ENCODE measurements at regions not wholly inside any gene's neighbourhood (a gene's known extent, or its start where the extent isn't known, plus 50 kb on each side); places are given as distances from the start of the nearest gene placed in this dataset.

DNA sequence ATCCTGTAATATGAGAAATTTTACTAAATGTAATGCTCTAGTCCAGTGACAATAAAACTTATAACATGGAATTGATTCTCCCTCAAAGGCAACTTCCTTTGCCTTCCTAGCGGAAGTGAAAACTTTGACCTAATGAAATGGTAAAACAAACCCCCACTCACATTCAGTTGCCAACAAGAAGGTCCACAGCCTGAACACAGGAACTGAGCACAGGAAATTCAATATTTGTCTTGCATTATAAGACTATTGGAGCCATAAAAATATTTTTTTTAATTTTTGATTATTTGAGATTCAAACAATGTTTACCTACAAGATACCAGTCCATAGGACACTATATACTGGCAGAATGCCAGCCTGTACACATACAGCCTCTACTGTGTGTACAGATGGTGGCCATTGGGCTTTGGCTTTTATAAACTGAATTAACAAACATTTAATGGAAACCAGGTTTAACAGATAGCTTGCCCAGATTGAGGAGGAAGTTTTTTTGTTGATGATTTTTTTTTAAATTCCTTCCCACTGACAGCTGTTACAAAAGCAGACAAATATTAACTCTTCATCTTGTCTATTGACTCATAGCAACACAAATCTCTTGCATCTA lies 481.5 kb upstream of the JAG1 start:
- no peak overlapping the region for H2AFZ ChIP-seq (ENCODE audit: low read length)
- no peaks in the 10 kb centered on the region for H3K79me2 ChIP-seq (ENCODE audit: insufficient read depth, low read length)
- intact Hi-C loops (cut with micrococcal nuclease; ENCODE audit: unreplicated experiment) (no loop called here), in situ Hi-C loops (cut with HindIII; ENCODE audit: extremely low pct_ligation_motif_present, low pct_unique_long_range_greater_than_20kb) (no loop called here)
- no peaks in the 10 kb centered on the region for H4K20me1 ChIP-seq (ENCODE audit: insufficient read depth, low read length)
- no peaks in the 10 kb centered on the region for H3K36me3 ChIP-seq (replicated peaks in 1 of 2; ENCODE audit: control insufficient read depth in 1 of 2, insufficient read depth in 2 of 2, low read length in 2 of 2)
- no peak for FAIRE-seq
- no peak overlapping the region for H3K9ac ChIP-seq (ENCODE audit: insufficient read depth, low read depth, low read length)
- ATAC-seq, result no peak
- H3K9me3 ChIP-seq (ENCODE audit: low read length), result no peaks in the 10 kb centered on the region
- no peak overlapping the region for H3K27ac ChIP-seq (ENCODE audit: extremely low read length, insufficient read depth, low read length)
- ChIA-PET POLR2A (no interaction called here), CTCF (ENCODE audit: low intra/inter-chr PET ratio, low total read pairs) (no interaction called here)
- H3K27me3 ChIP-seq (ENCODE audit: control insufficient read depth in 1 of 2, insufficient read depth in 2 of 2, low read length in 2 of 2), result no peaks in the 10 kb centered on the region; a peak in 1 of 5 replicates
- H3K4me3 ChIP-seq (replicated peaks in 1 of 3; ENCODE audit: insufficient read depth in 1 of 3, low read depth in 2 of 3, low read length in 3 of 3), result no peak overlapping the region
- no peak for DNase-seq (ENCODE audit: low spot score)
- no peaks in the 10 kb centered on the region for H3K4me1 ChIP-seq (ENCODE audit: insufficient read depth, low read length)
- BruUV-seq (replicated peaks), result no TSS peak
- no peak overlapping the region for H3K4me2 ChIP-seq (ENCODE audit: low read depth, low read length)
- TF ChIP-seq GABPA (IDR thresholded peaks at IDR 0.05; ENCODE audit: low read depth, low read length) (no peak), GABPA (CRISPR knock-in tag; IDR thresholded peaks at IDR 0.05; ENCODE audit: low read depth) (peak; percentile 33; the same call in 1 of the 2 replicates), ZNF720 (CRISPR knock-in tag; IDR thresholded peaks at IDR 0.05) (no peak)
- 2% methylated on average over 1 of the region's 1 CpG for WGBS (ENCODE audit: low lambda C conversion rate)

DNA sequence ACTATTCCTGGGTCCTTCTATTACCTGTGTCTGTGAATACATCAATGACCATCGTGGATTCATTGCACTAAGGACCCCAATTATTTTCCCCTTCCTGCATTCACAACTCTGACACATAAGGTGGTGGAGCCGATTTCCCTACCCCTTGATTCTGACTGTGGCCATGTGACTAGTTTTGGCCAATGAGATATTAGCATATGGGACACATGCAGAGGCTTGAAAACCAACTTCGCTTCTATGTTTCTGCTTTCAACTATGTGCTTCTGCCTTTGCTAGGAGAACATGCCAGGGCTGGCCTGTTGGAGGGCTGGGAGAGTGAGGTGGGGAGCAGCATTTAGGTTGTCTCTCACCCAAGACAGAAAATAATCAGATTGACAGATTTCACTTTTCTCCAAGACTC lies 483.1 kb upstream of the JAG1 start:
- Histone ChIP-seq H3K9ac (ENCODE audit: insufficient read depth, low read depth, low read length) (no peak overlapping the region), H3K9me3 (ENCODE audit: low read length) (no peaks in the 10 kb centered on the region), H3K27ac (ENCODE audit: extremely low read length, insufficient read depth, low read length) (no peak overlapping the region), H3K4me2 (ENCODE audit: low read depth, low read length) (no peak overlapping the region), H3K79me2 (ENCODE audit: insufficient read depth, low read length) (no peaks in the 10 kb centered on the region), H3K4me1 (ENCODE audit: insufficient read depth, low read length) (no peaks in the 10 kb centered on the region), H3K4me3 (replicated peaks in 1 of 3; ENCODE audit: insufficient read depth in 1 of 3, low read depth in 2 of 3, low read length in 3 of 3) (no peak overlapping the region), H3K36me3 (replicated peaks in 1 of 2; ENCODE audit: control insufficient read depth in 1 of 2, insufficient read depth in 2 of 2, low read length in 2 of 2) (no peaks in the 10 kb centered on the region), H2AFZ (ENCODE audit: low read length) (no peak overlapping the region), H3K27me3 (ENCODE audit: control insufficient read depth in 1 of 2, insufficient read depth in 2 of 2, low read length in 2 of 2) (no peaks in the 10 kb centered on the region; a peak in 1 of 5 replicates), H4K20me1 (ENCODE audit: insufficient read depth, low read length) (no peaks in the 10 kb centered on the region)
- ATAC-seq (no peak), DNase-seq (ENCODE audit: low spot score) (no peak), FAIRE-seq (no peak)
- ChIA-PET POLR2A (no interaction called here), CTCF (ENCODE audit: low intra/inter-chr PET ratio, low total read pairs) (no interaction called here)
- BruUV-seq (replicated peaks), result no TSS peak
- 5% methylated on average over 3 of the region's 3 CpGs for WGBS (ENCODE audit: low lambda C conversion rate)
- TF ChIP-seq ZNF83 (CRISPR knock-in tag; IDR thresholded peaks at IDR 0.05; ENCODE audit: borderline replicate concordance), result no peak
- TF ChIP-seq, protein P1, sequence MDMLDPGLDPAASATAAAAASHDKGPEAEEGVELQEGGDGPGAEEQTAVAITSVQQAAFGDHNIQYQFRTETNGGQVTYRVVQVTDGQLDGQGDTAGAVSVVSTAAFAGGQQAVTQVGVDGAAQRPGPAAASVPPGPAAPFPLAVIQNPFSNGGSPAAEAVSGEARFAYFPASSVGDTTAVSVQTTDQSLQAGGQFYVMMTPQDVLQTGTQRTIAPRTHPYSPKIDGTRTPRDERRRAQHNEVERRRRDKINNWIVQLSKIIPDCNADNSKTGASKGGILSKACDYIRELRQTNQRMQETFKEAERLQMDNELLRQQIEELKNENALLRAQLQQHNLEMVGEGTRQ (IDR thresholded peaks at IDR 0.05; ENCODE audit: low read depth, low read length), result 0 out of 2 replicates have a peak, but pooled peaks have one; percentile 20
- TF ChIP-seq, protein P1 (CRISPR knock-in tag; IDR thresholded peaks at IDR 0.05; ENCODE audit: borderline replicate concordance), result no peak; the same call in 1 of the 2 replicates
- TF ChIP-seq ZNF777 (CRISPR knock-in tag; IDR thresholded peaks at IDR 0.05), result no peak
- no peak for TF ChIP-seq TBX2 (CRISPR knock-in tag; IDR thresholded peaks at IDR 0.05; ENCODE audit: borderline replicate concordance)
- in situ Hi-C loops (cut with HindIII; ENCODE audit: extremely low pct_ligation_motif_present, low pct_unique_long_range_greater_than_20kb) (no loop called here), intact Hi-C loops (cut with micrococcal nuclease; ENCODE audit: unreplicated experiment) (no loop called here)
